ENCODE measurements at regions not wholly inside any gene's neighbourhood (a gene's known extent, or its start where the extent isn't known, plus 50 kb on each side); places are given as distances from the start of the nearest gene placed in this dataset.

GRCh38 chr13:21936674-21937073 is 265.8 kb downstream of the FGF9 start:
- TF ChIP-seq TCF7L2 (IDR thresholded peaks at IDR 0.05; ENCODE audit: low read depth, low read length) (no peak), CTCF (IDR thresholded peaks at IDR 0.05) (no peak), POLR2AphosphoS5 (IDR thresholded peaks at IDR 0.05; ENCODE audit: low read depth, low read length) (no peak)
